DMS53 treated with DMSO at 0.1 percent for 48 hours (cell line): ENCODE measurements at regions not wholly inside any gene's neighbourhood (a gene's known extent, or its start where the extent isn't known, plus 50 kb on each side); places are given as distances from the start of the nearest gene placed in this dataset.

Experiments used
- DNase-seq: peaks from one replicate; lab custom pipeline; 2025; ENCODE audit not compliant: unreplicated experiment; lab: John Stamatoyannopoulos, UW

DNA sequence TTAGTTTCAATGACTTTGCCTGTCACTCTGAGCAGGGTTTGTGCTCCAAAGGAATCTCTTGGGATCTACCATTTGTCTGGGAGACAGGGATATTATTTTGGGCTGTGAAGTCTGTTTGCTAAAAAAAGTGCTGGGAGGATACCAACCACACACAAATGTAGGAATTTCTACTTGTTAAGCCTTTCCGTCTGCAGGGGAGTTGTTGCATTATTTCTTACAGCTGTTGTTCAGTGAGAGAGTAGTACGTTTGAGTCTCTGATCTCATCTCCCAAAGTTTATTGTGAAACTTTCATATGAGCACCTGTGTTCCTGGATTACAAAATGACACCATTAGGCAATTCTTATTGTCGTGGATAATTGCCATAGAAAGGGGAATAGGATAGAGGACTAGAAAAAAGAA is 78.3 kb upstream of the SEMA6A start:
- no peak for DNase-seq

DNA sequence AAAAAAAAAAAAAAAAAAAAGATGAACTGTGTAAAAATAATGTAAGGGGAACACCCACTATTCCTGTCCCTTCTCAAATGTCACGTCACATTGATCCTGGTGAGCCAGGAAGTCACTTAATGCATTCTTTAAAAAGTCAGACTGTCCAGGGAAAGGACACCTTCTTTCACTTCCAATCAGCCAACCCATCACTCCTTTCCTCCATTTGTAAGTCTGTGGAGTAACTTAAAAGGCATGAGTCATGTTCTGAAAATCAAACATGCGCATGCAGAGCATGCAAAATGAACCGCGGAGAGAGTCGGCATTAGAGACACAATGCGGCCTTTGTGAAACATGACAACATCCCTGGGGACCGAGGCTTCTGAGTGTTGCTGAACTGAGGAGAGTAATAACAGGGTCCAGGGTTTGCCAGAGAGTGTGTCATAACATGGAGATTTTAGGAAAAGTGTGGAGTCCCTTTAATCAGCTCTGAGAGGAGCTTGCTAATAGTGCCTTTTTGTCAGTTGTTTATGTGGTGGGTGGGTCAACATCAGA is 77.6 kb upstream of the SEMA6A start:
- DNase-seq = peak; percentile 41

DNA sequence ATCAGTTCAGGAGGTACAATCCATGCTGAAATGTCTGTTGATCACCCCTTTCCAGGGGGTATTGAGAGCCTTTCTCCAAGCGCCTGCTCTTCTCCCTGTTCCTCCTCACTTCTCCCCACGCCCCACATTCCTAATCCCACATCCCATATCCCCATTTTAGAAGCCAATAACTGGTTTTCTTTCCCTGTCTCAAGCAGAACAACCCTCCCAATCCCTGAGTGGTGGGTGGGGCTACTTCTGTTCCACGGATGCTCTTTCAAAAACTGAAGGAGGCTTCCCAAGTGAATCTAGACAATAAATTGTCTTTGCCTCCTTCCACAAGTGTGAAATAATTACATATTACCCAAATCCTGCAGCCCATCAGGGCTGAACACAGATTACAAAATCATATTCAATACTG is 77.0 kb upstream of the SEMA6A start:
- no peak for DNase-seq

DNA sequence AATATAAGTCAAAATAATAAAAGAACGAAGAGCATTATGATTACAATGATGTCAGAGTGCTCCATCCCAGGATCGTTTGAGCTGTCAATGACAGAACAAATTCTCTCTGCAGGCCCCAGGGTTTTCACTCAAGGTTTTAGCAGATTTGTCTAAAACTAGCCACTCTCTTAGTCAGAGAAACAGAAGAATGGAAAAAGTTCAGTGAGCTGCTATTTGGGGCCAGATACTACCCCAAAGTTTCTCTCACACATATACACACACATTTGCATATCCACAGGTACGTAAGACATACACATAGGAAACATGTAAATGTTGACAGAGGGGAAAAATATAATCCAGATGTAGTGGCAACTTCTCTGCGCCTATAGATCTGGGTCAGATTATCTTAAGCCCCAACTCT is 76.3 kb upstream of the SEMA6A start:
- DNase-seq = no peak

DNA sequence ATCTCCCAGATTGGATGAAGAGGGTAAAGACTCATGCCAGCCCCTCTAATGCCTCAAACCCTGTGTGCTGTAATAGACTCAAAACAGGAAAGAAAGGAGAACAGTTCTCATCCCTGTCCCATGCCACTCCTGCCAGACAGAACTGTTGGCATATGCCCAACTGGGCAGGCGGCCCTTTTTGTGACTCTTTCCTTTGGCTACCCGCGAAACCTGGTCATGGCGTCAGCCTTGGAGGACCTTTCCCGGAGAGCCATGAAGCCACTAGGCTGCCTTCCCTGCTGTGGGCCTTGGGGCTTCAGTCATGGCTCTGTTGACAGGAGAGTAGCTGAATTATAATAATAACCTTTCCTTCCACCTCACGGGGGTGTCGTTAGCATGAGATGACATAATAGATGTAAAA is 75.9 kb upstream of the SEMA6A start:
- no peak for DNase-seq

DNA sequence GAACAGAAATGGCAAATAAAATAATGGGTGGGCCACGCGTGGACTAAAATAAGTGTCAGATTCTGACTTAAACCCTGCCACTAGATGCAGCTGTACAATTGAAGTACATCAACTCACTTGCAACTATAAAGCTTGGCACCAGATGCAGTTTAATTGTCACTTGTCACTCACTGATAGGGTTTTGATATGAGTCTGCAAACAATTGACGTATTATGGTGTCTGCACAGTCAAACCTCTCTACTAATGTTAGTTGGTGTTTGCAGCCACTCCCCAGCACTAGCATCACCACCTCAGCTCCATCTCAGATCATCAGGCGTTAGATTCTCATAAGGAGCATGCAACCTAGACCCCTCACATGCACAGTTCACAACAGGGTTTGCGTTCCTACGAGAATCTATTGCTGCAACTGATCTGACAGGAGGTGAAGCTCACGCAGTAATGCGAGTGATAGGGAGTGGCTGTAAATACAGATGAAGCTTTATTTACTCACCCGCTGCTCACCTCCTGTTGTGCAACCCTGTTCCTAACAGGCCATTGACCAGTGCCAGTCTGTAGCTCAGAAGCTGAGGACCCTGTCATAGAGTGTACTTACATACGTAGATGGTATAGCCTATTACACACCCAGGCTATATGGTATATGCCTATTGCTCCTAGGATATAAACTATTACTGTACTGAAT is 72.1 kb upstream of the SEMA6A start:
- no peak for DNase-seq

DNA sequence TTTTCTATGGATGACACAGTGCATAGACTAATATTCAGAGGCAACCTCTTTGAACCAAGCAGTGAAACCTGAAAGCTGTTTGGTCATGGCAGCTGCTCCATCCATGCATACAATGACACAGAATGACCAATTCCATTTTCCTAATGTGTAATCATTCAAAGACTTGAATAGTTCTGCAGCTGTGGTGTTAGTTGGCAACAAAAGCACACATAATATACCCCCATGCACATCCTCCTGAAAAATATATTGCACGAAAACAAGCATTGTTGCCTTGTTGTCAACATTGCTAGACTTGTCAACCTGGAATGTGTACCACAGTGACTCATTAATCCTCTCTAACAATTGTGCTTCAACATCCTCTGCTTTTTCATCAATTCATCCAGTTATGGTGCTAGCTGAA is 71.0 kb upstream of the SEMA6A start:
- DNase-seq = no peak

- DNase-seq = no peak
Observed at GRCh38 chr5:116640236-116640635, 65.6 kb upstream of the SEMA6A start.

DNA sequence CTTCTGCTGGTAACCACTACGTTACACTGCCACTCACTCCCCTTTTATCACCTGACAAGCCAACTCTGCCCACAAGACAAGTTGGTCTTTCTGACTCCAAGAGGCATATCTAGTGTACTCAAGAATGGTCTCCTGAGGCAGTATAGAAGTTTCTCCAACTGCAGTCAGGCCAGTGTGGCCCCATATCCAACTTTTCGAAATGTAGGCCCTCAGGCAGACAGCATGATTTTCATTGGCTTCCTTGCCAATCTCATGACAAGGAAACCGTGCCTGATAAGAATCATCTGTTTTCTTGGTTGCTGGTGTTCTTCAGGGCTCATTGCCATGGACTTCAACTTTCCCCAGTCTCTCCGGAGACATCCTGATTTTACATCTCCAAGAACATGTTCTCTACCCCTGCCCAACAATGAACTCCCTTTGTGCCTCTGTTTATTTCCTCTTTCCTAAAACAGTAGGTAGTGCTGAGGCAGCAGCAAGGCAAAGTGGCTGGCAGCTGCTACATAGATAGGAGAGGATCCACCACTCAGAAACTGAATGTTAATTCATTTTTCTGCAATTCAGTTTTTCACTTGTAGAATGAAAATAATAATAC is 62.6 kb upstream of the SEMA6A start:
- DNase-seq = no peak

- peak; percentile 93 for DNase-seq
Observed at GRCh38 chr5:116632890-116633289, 58.3 kb upstream of the SEMA6A start.

GRCh38 chr5:116631147-116631546 is 56.5 kb upstream of the SEMA6A start:
- no peak for DNase-seq

DNA sequence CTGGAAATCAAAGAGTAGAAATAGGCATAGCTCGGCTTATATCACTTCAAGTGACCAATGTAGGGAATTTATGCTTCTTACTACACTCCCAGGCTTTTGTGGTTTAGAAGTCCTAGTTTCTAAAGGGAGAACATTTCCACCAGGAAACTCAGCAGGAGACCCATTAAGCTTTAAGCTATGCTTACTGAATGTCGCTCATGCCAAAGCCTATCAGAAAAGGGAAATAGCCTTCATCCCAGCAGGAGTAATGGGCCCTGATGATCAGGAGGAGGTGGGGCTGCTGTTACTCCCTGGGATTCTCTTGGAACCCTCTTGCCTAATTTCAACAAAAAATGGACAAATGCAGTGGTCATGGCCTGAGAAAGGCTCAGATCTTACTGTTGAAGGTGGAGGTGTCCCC is 54.5 kb upstream of the SEMA6A start:
- DNase-seq = no peak

- no peak for DNase-seq
Observed at GRCh38 chr5:116626945-116627679, 52.5 kb upstream of the SEMA6A start.

DNA sequence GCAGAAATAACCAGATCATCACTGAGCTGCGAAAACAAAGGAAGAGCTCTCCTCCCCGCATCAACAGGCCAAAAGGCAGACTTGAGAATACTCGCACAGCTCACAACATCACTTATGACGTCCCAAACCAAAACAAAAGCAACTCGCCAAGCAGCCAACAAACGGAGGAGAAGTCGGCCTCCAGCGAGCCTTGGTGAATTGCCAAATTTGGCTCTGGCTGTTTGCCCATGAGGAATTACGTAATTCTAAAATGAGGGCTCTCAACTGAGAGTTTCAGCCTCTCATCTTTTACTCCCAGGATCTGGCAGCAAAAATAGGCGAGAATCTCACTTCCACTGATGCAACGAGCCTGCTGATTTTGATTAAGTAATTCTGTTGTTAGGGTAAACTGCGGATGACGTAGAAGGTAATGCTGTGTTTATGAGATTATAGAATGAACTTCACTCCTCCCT is 51.7 kb upstream of the SEMA6A start:
- no peak for DNase-seq
